K562 (cell line): ENCODE measurements at regions not wholly inside any gene's neighbourhood (a gene's known extent, or its start where the extent isn't known, plus 50 kb on each side); places are given as distances from the start of the nearest gene placed in this dataset.

Experiments used
- ATAC-seq: fragments of 200-7000 bp; cut with Tn5 transposase; 3 replicates; pipeline ENCODE4 v1.9.1; 2020; ENCODE audit warnings: moderate library complexity
- BruUV-seq: library from RNA; stranded (reverse); fragments of 400-500 nt; replicated peaks from 2 replicates; lab custom pipeline; 2021; lab: Mats Ljungman, UMichigan
- CTCF ChIA-PET: fragments of 300-600 bp; formaldehyde crosslinking; extraction: SDS; loops from one replicate; lab custom pipeline; 2021; ENCODE audit warnings: low intra/inter-chr PET ratio; lab: Yijun Ruan, JAX
- POLR2A ChIA-PET: fragments of 300-600, 350-650 bp; sonication (Branson Sonifier 250); formaldehyde crosslinking; extraction: SDS; loops from one replicate; lab custom pipeline; 2021; ENCODE audit warnings: antibody characterized with exemption, inconsistent platforms; lab: Yijun Ruan, JAX
- DNase-seq, 4 experiments: peaks; one replicate each; pipeline versions ENCODE4 v3.0.0 to v3.0.0-alpha.2; 2011 to 2018; ENCODE audit warnings: low spot score in 3 of 4, mixed read lengths in 3 of 4; ENCODE audit errors: extremely low read depth in 1 of 4
- FAIRE-seq: peaks from 2 replicates; lab custom pipeline; 2011; peaks lifted over from hg19 to GRCh38; lab: Jason Lieb, UNC
- H2AFZ ChIP-seq: 2 replicates; pipeline ENCODE4 v1.6.0; 2011; ENCODE audit warnings: low read depth, low read length, control low read depth, inconsistent platforms
- H3K27ac ChIP-seq: fragments of 200-600 bp; 3 replicates; pipeline ENCODE4 v1.8.0; 2011; ENCODE audit warnings: low read depth, mild to moderate bottlenecking, control low read depth, inconsistent platforms, low read length, moderate library complexity, mixed read lengths; ENCODE audit errors: extremely low read depth
- H3K27me3 ChIP-seq, 2 experiments: fragments of 300-600 bp in 1 of 2; 2 replicates in 1 of 2; 3 replicates in 1 of 2; pipeline versions ENCODE4 v1.6.0 to v1.8.0; 2011; ENCODE audit warnings: inconsistent platforms in 2 of 2, low read length in 2 of 2, mild to moderate bottlenecking in 1 of 2, mixed read lengths in 1 of 2, moderate library complexity in 1 of 2; ENCODE audit not compliant: control insufficient read depth in 2 of 2, insufficient read depth in 2 of 2
- H3K36me3 ChIP-seq: fragments of 300-600 bp; 3 replicates; pipeline ENCODE4 v1.8.0; 2011; ENCODE audit warnings: mild to moderate bottlenecking, low read length, inconsistent platforms; ENCODE audit not compliant: control insufficient read depth, insufficient read depth
- H3K4me1 ChIP-seq, 2 experiments: fragments of 200-600 bp in 1 of 2; replicated peaks in 1 of 2; 2 replicates in 1 of 2; 3 replicates in 1 of 2; pipeline versions ENCODE4 v1.5.1 to v1.8.0; 2011; ENCODE audit warnings: inconsistent platforms in 2 of 2, low read length in 2 of 2, mild to moderate bottlenecking in 1 of 2, mixed read lengths in 1 of 2, moderate library complexity in 1 of 2; ENCODE audit not compliant: control insufficient read depth in 2 of 2, insufficient read depth in 2 of 2
- H3K4me2 ChIP-seq: 2 replicates; pipeline ENCODE4 v1.6.1; 2011; ENCODE audit warnings: low read length, control low read depth, inconsistent platforms, mixed read lengths; ENCODE audit not compliant: insufficient read depth
- H3K4me3 ChIP-seq: fragments of 200-600 bp; sonication (generic), shearing (Covaris generic); 2 replicates; pipeline ENCODE4 v1.5.1; 2016; ENCODE audit warnings: control low read depth, inconsistent platforms
- H3K79me2 ChIP-seq: fragments of 200-600 bp; 3 replicates; pipeline ENCODE4 v1.8.0; 2011; ENCODE audit warnings: low read length, inconsistent platforms; ENCODE audit not compliant: control insufficient read depth, insufficient read depth
- H3K9ac ChIP-seq, 2 experiments: 2 replicates each; pipeline versions ENCODE4 v1.6.0 to v1.6.1; 2011; ENCODE audit warnings: low read depth in 2 of 2, low read length in 2 of 2, control low read depth in 1 of 2, inconsistent platforms in 1 of 2, mild to moderate bottlenecking in 1 of 2, mixed read lengths in 1 of 2; ENCODE audit not compliant: insufficient read depth in 1 of 2
- H3K9me1 ChIP-seq: one replicate; pipeline ENCODE4 v1.6.0; 2011; ENCODE audit warnings: inconsistent platforms, mild to moderate bottlenecking, low read length, moderate library complexity; ENCODE audit not compliant: control insufficient read depth, insufficient read depth
- H3K9me3 ChIP-seq: replicated peaks from 2 replicates; pipeline ENCODE4 v1.5.1; 2011; ENCODE audit warnings: low read depth, low read length, inconsistent platforms; ENCODE audit not compliant: control insufficient read depth, insufficient read depth
- H4K20me1 ChIP-seq: replicated peaks from 2 replicates; pipeline ENCODE4 v1.6.1; 2011; ENCODE audit warnings: low read length, inconsistent platforms, mixed read lengths; ENCODE audit not compliant: control insufficient read depth, insufficient read depth
- PCBP1 ChIP-seq: fragments of 200-400 bp; formaldehyde crosslinking; IDR thresholded peaks from 2 replicates; pipeline ENCODE4 v1.6.1; 2018; ENCODE audit warnings: mild to moderate bottlenecking, low read depth, low read length; ENCODE audit not compliant: poor library complexity, severe bottlenecking
- SMARCA4 ChIP-seq: fragments of 450-650 bp; IDR thresholded peaks from 2 replicates; pipeline ENCODE4 v1.6.1; 2016
- SP2 ChIP-seq: IDR thresholded peaks from 2 replicates; pipeline ENCODE4 v1.6.1; 2011; ENCODE audit warnings: mild to moderate bottlenecking, low read depth, low read length, moderate library complexity; ENCODE audit not compliant: poor library complexity, severe bottlenecking; ENCODE audit errors: extremely low read depth
- TAF15 ChIP-seq: fragments of 200-400 bp; formaldehyde crosslinking; IDR thresholded peaks from 2 replicates; pipeline ENCODE4 v1.6.1; 2017; ENCODE audit warnings: mild to moderate bottlenecking, low read depth, low read length, moderate library complexity
- WHSC1 ChIP-seq: IDR thresholded peaks from one replicate; pipeline ENCODE4 v1.6.1; 2012; ENCODE audit warnings: low read length, control low read depth, inconsistent platforms
- WGBS: fragments of 100-300 bp; shearing (Covaris generic); methylation state at CpG from one replicate; pipeline ENCODE4 v1.1.6; 2016; ENCODE audit warnings: low coverage, mixed read lengths; ENCODE audit not compliant: insufficient coverage; ENCODE audit errors: missing lambda C conversion rate; 5-methylcytosine and 5-hydroxymethylcytosine counted together
- in situ Hi-C: fragments of 300-500 bp; cut with MboI; formaldehyde crosslinking; loops from 4 replicates; pipeline ENCODE4 v1.15.0; 2018; ENCODE audit warnings: inconsistent platforms, mixed read lengths
- intact Hi-C: fragments of 100-400 bp; cut with micrococcal nuclease; formaldehyde crosslinking; loops from 2 replicates; pipeline ENCODE4 v1.14.2; 2022
- TF ChIP-seq, protein P1 (sequence below): fragments of 250-450 bp; sonication (Bioruptor Pico); IDR thresholded peaks from 2 replicates; pipeline ENCODE4 v1.8.0; 2021; ENCODE audit warnings: borderline replicate concordance, mild to moderate bottlenecking, moderate library complexity; ENCODE audit not compliant: poor library complexity, severe bottlenecking

DNA sequence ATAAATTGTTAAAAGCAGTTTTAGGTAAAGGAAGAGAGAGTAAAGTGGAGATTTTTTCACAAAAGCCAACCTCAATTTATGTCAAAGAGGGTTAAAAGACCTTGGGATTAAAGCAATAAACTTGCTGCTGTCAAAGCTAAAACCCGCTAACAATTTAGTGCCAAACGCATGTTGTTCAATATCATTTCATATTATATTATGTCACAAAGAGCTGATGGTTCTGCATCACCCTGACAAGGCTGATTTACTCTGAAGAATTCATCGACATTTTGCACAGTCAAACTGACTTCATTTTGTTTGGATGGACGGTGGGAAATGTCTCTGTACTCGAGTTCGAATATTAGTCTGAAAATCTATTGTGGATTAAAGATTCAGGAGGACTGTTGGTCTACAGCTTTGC lies 315.8 kb upstream of the TSHZ3 start (continued):
- no peak for TF ChIP-seq SP2
- TF ChIP-seq SMARCA4 = no peak
- no peak for TF ChIP-seq WHSC1

DNA sequence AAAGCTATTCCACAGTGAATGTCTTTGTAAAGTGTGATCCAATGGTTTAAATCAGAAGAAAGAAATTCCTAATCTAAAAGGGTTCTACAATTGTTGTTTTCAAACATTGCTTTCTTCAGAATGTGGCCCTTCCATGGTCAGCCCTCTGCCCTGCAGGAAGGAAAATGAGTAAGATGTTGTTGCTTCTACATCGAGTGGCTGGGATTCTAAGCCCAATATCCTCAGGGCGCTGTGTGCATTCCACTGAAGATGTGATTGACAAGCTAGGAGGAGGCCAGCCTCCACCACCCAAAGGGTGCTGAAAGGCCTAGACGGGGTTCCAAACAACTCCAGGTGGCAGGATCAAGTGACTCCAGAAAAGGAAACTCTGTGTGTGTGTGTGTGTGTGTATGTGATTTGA lies 316.9 kb upstream of the TSHZ3 start:
- FAIRE-seq (no peak), DNase-seq (no peak), ATAC-seq (no peak)
- H4K20me1 ChIP-seq = no peaks in the 10 kb centered on the region
- in situ Hi-C loops = no loop called here
- no peak overlapping the region for H3K4me3 ChIP-seq
- no peaks in the 10 kb centered on the region for H3K9me1 ChIP-seq
- no peaks in the 10 kb centered on the region for H3K79me2 ChIP-seq
- TF ChIP-seq, protein P1, sequence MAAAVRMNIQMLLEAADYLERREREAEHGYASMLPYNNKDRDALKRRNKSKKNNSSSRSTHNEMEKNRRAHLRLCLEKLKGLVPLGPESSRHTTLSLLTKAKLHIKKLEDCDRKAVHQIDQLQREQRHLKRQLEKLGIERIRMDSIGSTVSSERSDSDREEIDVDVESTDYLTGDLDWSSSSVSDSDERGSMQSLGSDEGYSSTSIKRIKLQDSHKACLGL (CRISPR knock-in tag) = no peak
- TF ChIP-seq TAF15 (no peak), PCBP1 (no peak)
- no peak overlapping the region for H2AFZ ChIP-seq
- no peak overlapping the region for H3K27ac ChIP-seq
- no peaks in the 10 kb centered on the region for H3K27me3 ChIP-seq
- no peak overlapping the region for H3K4me2 ChIP-seq
- H3K36me3 ChIP-seq = no peaks in the 10 kb centered on the region
- no peaks in the 10 kb centered on the region for H3K9me3 ChIP-seq
- intact Hi-C loops = no loop called here
- H3K9ac ChIP-seq = no peak overlapping the region
- BruUV-seq = no TSS peak
- H3K4me1 ChIP-seq = no peaks in the 10 kb centered on the region
- ChIA-PET POLR2A (no interaction called here), CTCF (no interaction called here)
- WGBS = 3% methylated on average over 3 of the region's 3 CpGs
